GM19025 (cell line): ENCODE measurements at regions not wholly inside any gene's neighbourhood (a gene's known extent, or its start where the extent isn't known, plus 50 kb on each side); places are given as distances from the start of the nearest gene placed in this dataset.

ENCODE experiments used
- ATAC-seq: cut with Tn5 transposase; IDR thresholded peaks from one replicate; pipeline ENCODE4 v1.9.1; 2021; ENCODE audit warnings: mild to moderate bottlenecking, low read depth, moderate library complexity; ENCODE audit not compliant: unreplicated experiment

DNA sequence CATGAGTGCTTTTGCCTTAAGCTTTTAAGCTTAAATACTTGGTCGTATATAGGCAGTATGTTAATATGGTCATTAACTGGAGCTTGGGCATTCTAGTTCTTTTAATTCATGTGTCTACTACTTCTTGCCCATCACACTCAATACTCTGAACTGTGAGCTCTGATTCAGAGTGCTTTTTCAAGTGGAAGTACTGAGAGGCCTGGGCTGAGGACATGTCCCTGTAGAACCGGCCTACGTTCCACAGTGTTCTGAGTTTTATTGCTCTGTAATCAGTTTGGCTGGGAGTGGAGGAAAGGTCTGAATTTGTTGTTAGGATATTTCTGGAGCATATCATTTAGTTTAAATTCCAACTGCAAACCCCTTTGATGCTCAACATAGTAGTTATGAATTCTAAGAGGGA lies 1744.8 kb upstream of the MIR17HG start:
- ATAC-seq, result no peak

- ATAC-seq, result no peak
Observed at GRCh38 chr13:89603187-89603586, 1744.3 kb upstream of the MIR17HG start.

GRCh38 chr13:89609318-89609717 lies 1738.2 kb upstream of the MIR17HG start:
- ATAC-seq, result no peak

DNA sequence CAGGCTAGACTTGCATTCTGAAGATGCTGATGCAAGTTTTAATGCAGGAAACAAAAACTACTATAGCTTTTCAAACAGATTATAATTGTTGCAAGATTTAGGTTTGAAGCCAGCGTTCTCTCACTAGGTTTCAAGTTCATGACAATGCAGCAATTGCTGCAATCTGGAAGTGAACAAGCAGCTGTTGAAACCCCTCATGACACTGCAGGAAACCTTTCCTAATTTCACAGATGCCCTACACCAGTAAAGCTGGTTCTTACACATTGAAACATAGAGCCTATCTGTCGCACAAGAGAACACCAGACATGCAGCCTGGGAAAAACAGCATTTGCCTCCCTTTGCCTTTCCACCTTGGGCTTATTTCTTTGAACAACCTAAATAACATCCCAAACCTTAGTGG lies 1737.2 kb upstream of the MIR17HG start:
- ATAC-seq, result no peak

- no peak for ATAC-seq
Observed at GRCh38 chr13:89610881-89611280, 1736.6 kb upstream of the MIR17HG start.

- no peak for ATAC-seq
Observed at GRCh38 chr13:89627996-89628395, 1719.5 kb upstream of the MIR17HG start.

GRCh38 chr13:89628567-89628966 lies 1718.9 kb upstream of the MIR17HG start:
- no peak for ATAC-seq

DNA sequence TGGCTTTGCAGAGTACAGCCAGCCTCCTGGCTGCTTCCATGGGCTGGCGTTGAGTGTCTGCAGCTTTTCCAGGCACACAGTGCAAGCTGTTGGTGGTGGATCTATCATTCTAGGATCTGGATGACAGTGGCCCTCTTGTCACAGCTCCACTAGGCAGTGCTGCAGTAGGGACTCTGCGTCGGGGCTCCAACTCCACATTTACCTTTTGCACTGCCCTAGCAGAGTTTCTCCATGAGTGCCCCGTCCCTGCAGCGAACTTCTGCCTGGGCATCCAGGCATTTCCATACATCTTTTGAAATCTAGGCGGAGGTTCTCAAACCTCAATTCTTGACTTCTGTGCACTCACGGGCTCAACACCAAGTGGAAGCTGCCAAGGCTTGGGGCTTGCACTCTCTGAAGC lies 1697.3 kb upstream of the MIR17HG start:
- ATAC-seq, result no peak

GRCh38 chr13:89660752-89661151 lies 1686.7 kb upstream of the MIR17HG start:
- no peak for ATAC-seq

GRCh38 chr13:89673789-89674311 lies 1673.6 kb upstream of the MIR17HG start:
- ATAC-seq, result no peak

DNA sequence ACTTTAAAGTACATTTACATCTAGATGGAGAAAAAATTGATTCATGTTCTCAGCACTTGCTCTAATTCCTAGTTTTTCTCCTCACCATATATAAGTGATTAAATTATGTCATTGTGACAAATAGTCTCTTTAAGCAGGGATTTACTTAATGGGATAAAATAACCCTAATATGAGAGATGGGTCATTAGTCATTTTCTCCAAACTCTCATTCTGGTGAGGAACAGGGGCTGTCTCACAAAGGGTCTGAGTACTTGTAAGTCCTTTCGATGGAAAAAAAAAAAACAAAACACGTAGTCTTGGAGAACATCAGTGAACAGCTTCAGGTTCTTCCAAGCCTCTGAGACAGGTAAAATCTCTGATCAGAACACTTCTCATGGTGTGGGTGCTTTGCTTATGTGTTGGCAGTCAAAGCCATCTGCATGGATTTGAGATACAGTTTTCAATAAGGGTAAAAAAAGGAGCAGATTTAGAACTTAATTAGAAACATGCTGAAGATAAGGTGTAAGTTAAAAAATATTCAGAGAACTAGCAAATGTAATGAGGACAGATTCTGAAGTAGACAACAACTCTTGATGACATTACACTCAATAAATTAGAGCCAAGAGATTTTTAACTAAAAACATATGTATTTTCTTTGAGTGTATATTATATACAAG lies 1668.9 kb upstream of the MIR17HG start:
- no peak for ATAC-seq

DNA sequence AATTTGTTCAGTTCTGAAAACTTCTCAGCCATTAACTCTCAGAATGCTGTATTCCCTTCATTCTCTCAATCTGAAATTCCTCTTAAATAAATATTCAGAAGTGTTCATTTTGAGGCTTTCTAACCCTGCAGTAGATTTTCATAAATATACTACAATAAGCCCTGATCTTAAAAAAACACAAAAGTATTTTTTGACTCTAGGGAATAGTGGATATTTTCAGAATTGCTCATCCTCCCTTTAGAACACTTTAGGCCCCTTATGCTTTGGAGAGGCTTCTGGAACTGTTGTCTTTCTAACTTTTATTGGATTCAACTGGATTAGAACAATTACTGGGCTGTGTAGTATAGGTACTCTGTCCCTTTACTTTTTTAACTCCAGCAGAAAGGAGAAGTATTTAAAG lies 1662.6 kb upstream of the MIR17HG start:
- no peak for ATAC-seq

DNA sequence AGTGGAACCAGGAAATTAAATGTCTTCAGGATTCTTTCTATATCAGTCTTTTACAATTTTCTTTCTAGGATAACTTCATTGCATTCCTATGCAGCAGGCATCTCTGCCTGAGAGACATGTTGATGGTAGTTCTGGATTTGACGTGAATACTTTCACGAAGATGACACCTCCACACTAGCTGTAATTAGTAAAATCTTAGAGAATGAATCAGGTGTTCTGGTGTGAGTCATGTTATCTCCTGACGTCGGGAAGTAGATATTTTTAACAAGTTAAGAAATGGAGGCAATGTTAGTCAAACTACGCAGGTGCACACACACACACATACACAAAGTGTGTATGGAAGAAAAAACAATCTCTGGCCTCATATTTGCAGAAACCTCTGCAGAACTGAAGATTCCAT lies 1661.3 kb upstream of the MIR17HG start:
- no peak for ATAC-seq

DNA sequence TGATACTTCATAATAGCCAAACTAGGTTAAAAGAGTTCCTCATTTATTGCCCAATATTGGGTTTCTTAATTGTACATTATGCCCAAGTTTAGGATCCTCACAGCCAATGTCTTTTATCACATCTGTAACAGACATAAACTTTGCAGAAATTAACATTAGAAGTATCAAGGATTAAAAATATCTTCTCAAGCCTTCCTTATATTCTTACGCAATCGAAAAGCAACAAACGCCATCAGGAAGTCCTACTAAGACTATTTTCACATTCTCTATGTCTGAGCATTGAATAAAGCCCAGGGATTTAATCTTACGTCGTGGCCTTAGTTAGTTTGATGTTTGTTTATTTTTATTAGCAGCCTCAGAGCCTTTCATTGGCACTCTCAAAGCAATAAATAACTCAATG lies 1660.4 kb upstream of the MIR17HG start:
- no peak for ATAC-seq

- no peak for ATAC-seq
Observed at GRCh38 chr13:89688918-89689317, 1658.6 kb upstream of the MIR17HG start.

DNA sequence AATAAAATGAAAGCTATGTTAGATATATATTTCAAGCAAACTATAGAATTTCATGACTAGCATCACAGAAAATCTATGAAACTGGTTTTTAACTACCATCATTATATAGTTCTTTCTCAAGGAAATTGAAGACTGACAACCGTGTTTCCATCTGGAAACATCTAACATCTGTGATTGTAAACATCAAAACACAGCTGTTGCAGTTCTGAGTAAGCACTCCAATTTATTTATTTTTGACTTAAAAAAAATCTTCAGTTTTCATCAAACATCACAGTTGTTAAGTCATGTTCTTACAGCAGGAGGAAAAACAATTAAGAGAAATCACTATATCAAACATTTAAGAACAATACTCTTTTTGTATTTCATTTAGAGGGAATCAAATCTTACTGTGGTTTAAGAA lies 1653.0 kb upstream of the MIR17HG start:
- ATAC-seq, result no peak

DNA sequence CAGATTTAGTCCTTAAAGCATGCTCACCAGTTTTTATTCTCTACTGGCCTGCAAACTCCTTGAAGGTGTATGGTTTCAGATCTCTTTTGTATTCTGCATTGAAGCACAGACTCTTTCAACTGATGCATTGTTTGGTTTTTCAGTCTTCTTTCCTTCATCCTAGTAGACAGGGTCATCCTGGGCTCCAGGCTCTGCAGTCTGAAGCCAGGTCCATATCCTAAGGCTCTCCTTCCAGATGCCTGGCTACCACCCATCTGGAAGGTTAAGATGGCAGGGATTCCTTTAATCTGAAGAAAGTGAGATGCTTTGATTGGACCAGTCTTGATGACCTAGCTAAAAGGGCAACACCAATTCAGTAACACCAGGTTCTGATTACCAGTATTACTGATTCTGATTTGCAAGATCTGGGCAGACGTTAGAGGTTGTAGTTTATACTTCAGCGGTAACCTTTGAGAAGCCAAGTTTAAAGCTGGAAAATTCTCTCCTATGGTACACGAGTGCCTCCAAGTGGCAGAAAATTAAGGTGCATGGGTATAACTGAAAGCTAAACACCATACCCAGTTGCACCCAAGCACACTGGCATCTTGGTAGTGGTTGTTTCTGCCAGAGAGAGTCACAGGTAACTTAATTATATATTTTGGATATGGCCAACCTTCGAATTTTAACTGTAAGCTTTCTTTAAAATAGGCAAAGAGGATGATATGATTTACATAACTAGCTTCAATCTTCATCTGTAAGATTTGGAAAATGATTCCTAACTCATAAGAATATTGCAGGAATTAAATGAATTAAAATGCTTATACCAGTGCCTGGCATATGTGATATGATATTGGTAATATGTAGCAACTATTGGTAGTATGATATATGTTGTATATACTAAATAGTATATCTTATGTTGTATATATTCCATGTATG lies 1651.9 kb upstream of the MIR17HG start:
- no peak for ATAC-seq

DNA sequence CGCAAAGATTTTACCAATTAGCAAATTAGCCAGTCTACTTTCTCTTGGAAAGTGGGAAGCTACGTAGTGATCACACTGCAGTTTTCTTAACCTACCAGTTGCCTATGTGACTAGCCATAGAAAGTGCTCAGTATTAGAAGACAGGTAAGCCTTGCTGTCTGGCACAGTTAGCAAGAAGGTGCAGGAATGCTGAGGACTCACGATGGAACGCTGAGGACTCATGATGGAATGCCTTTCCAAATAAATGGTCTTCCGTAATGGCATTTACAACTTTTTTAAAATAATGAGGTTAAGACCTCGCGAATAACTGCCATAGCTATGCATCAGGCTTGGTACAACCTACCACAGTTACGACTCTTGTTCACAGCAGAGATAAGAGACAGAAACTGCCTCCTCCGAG lies 1645.6 kb upstream of the MIR17HG start:
- no peak for ATAC-seq

- no peak for ATAC-seq
Observed at GRCh38 chr13:89704040-89704439, 1643.4 kb upstream of the MIR17HG start.

- ATAC-seq, result no peak
Observed at GRCh38 chr13:89708013-89708412, 1639.5 kb upstream of the MIR17HG start.

- ATAC-seq, result no peak
Observed at GRCh38 chr13:89721216-89721615, 1626.3 kb upstream of the MIR17HG start.
